PC-9 (cell line): ENCODE measurements at regions not wholly inside any gene's neighbourhood (a gene's known extent, or its start where the extent isn't known, plus 50 kb on each side); places are given as distances from the start of the nearest gene placed in this dataset.

Experiments
- BruUV-seq: library from RNA; stranded (reverse); fragments of 400-500 nt; replicated peaks from 2 replicates; lab custom pipeline; 2021; lab: Mats Ljungman, UMichigan
- CTCF ChIA-PET: fragments of 300-600 bp; sonication (Branson Sonifier 250); formaldehyde crosslinking; loops from one replicate; lab custom pipeline; 2022; ENCODE audit warnings: antibody characterized with exemption; lab: Charles Lee
- POLR2A ChIA-PET: fragments of 300-600 bp; sonication (Branson Sonifier 250); formaldehyde crosslinking; loops from one replicate; lab custom pipeline; 2022; ENCODE audit warnings: antibody characterized with exemption; ENCODE audit not compliant: unreplicated experiment; lab: Charles Lee
- DNase-seq, 2 experiments: peaks; one replicate each; pipeline versions ENCODE4 v3.0.0 to v3.0.0-alpha.2; 2015 to 2022; ENCODE audit warnings: mixed read lengths in 1 of 2
- H2AFZ ChIP-seq: fragments of 200-600 bp; sonication (generic); 2 replicates; pipeline ENCODE4 v1.8.1; 2017; ENCODE audit warnings: antibody characterized with exemption
- H3F3A ChIP-seq: fragments of 200-600 bp; sonication (generic); 2 replicates; pipeline ENCODE4 v1.8.1; 2017; ENCODE audit warnings: antibody characterized with exemption, mild to moderate bottlenecking, low read depth; ENCODE audit not compliant: insufficient read depth
- H3K27ac ChIP-seq: fragments of 200-600 bp; sonication (generic); 2 replicates; pipeline ENCODE4 v1.6.1; 2016; ENCODE audit warnings: mixed run types
- H3K27me3 ChIP-seq: fragments of 200-600 bp; sonication (generic); 2 replicates; pipeline ENCODE4 v1.6.1; 2016; ENCODE audit warnings: low read depth, mixed run types; ENCODE audit not compliant: insufficient read depth
- H3K36me3 ChIP-seq: fragments of 200-600 bp; sonication (generic); 2 replicates; pipeline ENCODE4 v1.6.1; 2016; ENCODE audit warnings: low read depth, mixed run types
- H3K4me1 ChIP-seq: fragments of 200-600 bp; sonication (generic); replicated peaks from 2 replicates; pipeline ENCODE4 v1.6.1; 2016; ENCODE audit warnings: mixed run types; ENCODE audit not compliant: insufficient read depth
- H3K4me2 ChIP-seq: fragments of 200-600 bp; sonication (generic); 2 replicates; pipeline ENCODE4 v1.6.1; 2017; ENCODE audit warnings: mixed run types
- H3K4me3 ChIP-seq: fragments of 200-600 bp; sonication (generic); 2 replicates; pipeline ENCODE4 v1.6.1; 2016; ENCODE audit warnings: mixed run types
- H3K79me2 ChIP-seq: fragments of 200-600 bp; sonication (generic); 2 replicates; pipeline ENCODE4 v1.6.1; 2017; ENCODE audit warnings: low read depth, mixed run types
- H3K9me2 ChIP-seq: fragments of 200-600 bp; sonication (generic); 2 replicates; pipeline ENCODE4 v1.8.1; 2017; ENCODE audit warnings: mild to moderate bottlenecking; ENCODE audit not compliant: insufficient read depth
- H3K9me3 ChIP-seq: fragments of 200-600 bp; sonication (generic); 2 replicates; pipeline ENCODE4 v1.8.1; 2016; ENCODE audit warnings: low read depth; ENCODE audit not compliant: insufficient read depth
- H4K20me1 ChIP-seq: fragments of 200-600 bp; sonication (generic); 2 replicates; pipeline ENCODE4 v1.8.1; 2017; ENCODE audit not compliant: insufficient read depth
- EZH2 ChIP-seq: fragments of 200-600 bp; sonication (generic); IDR thresholded peaks from 2 replicates; pipeline ENCODE4 v1.8.0; 2017; ENCODE audit warnings: antibody characterized with exemption, low read depth
- intact Hi-C: fragments of 100-400 bp; cut with micrococcal nuclease; formaldehyde crosslinking; loops from one replicate; pipeline ENCODE4 v1.10.0; 2022; ENCODE audit not compliant: unreplicated experiment
- TF ChIP-seq, protein P1 (sequence below): fragments of 200-600 bp; sonication (generic); conservative IDR thresholded peaks from 2 replicates; pipeline ENCODE4 v1.6.1; 2017; ENCODE audit warnings: mixed run types, antibody characterized with exemption, mild to moderate bottlenecking, moderate library complexity

- intact Hi-C loops, result no loop called here
- Histone ChIP-seq H3K9me3 (peaks cover 6% of the 10 kb centered on the region; the same call in 1 of the 2 replicates), H4K20me1 (no peaks in the 10 kb centered on the region), H3K79me2 (no peaks in the 10 kb centered on the region), H3K36me3 (no peaks in the 10 kb centered on the region), H3K9me2 (no peaks in the 10 kb centered on the region), H3K27me3 (peaks cover 34% of the 10 kb centered on the region), H3K27ac (no peak overlapping the region), H3K4me1 (no peaks in the 10 kb centered on the region), H2AFZ (no peak overlapping the region), H3K4me3 (no peak overlapping the region), H3K4me2 (no peak overlapping the region), H3F3A (no peaks in the 10 kb centered on the region)
- POLR2A ChIA-PET, result no interaction called here
- BruUV-seq, result no TSS peak
- no peak for DNase-seq
- TF ChIP-seq EZH2, result no peak
- TF ChIP-seq, protein P1, sequence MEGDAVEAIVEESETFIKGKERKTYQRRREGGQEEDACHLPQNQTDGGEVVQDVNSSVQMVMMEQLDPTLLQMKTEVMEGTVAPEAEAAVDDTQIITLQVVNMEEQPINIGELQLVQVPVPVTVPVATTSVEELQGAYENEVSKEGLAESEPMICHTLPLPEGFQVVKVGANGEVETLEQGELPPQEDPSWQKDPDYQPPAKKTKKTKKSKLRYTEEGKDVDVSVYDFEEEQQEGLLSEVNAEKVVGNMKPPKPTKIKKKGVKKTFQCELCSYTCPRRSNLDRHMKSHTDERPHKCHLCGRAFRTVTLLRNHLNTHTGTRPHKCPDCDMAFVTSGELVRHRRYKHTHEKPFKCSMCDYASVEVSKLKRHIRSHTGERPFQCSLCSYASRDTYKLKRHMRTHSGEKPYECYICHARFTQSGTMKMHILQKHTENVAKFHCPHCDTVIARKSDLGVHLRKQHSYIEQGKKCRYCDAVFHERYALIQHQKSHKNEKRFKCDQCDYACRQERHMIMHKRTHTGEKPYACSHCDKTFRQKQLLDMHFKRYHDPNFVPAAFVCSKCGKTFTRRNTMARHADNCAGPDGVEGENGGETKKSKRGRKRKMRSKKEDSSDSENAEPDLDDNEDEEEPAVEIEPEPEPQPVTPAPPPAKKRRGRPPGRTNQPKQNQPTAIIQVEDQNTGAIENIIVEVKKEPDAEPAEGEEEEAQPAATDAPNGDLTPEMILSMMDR, result no peak
- CTCF ChIA-PET, result no interaction called here
Observed at GRCh38 chr7:4430227-4430626, 251.9 kb upstream of the FOXK1 start.

DNA sequence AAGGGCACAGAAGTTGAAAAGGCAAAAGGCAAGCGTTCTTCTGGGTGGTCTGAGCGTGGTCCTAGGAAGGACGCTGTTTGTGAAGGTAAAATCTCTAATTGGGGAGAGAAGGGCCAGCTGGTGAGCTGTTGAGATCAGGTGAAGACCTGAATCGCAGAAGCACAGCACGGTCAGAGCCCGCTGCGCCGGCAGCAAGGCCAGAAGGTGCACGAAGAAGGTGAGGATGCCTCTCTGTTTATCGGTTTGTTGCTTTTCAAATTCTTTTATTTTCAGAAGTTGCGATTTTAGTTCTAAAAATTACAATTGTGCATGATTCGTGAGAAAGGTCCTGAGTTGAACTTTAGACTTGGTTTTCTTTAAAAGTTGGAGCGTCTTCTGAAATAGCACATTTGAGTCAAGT lies 247.8 kb upstream of the FOXK1 start:
- Histone ChIP-seq H3K79me2 (no peaks in the 10 kb centered on the region), H3K4me2 (no peak overlapping the region), H3K9me2 (no peaks in the 10 kb centered on the region), H3K36me3 (no peaks in the 10 kb centered on the region), H3K9me3 (peaks cover 6% of the 10 kb centered on the region; the same call in 1 of the 2 replicates), H4K20me1 (no peaks in the 10 kb centered on the region; the same call in 1 of the 2 replicates), H3K4me3 (no peak overlapping the region), H3K27me3 (peaks cover 54% of the 10 kb centered on the region), H2AFZ (no peak overlapping the region), H3K4me1 (no peaks in the 10 kb centered on the region), H3F3A (no peaks in the 10 kb centered on the region), H3K27ac (no peak overlapping the region)
- TF ChIP-seq, protein P1, result no peak
- TF ChIP-seq EZH2, result no peak
- BruUV-seq, result no TSS peak
- CTCF ChIA-PET, result no interaction called here
- no peak for DNase-seq
- intact Hi-C loops, result no loop called here
- POLR2A ChIA-PET, result no interaction called here

- Histone ChIP-seq H3K9me2 (no peaks in the 10 kb centered on the region), H3K4me2 (no peak overlapping the region), H3K4me1 (no peaks in the 10 kb centered on the region), H3K9me3 (no peaks in the 10 kb centered on the region), H3K79me2 (no peaks in the 10 kb centered on the region), H4K20me1 (no peaks in the 10 kb centered on the region; the same call in 1 of the 2 replicates), H3K4me3 (no peak overlapping the region), H3K27me3 (peaks cover 61% of the 10 kb centered on the region), H2AFZ (no peak overlapping the region), H3K36me3 (no peaks in the 10 kb centered on the region), H3F3A (no peaks in the 10 kb centered on the region), H3K27ac (no peak overlapping the region)
- BruUV-seq, result no TSS peak
- POLR2A ChIA-PET, result no interaction called here
- TF ChIP-seq, protein P1, result no peak
- TF ChIP-seq EZH2, result no peak
- CTCF ChIA-PET, result no interaction called here
- intact Hi-C loops, result no loop called here
- no peak for DNase-seq
Observed at GRCh38 chr7:4436361-4436895, 245.7 kb upstream of the FOXK1 start.
